Stimulated activated CD4-positive, alpha-beta T cell treated with anti-CD3 and anti-CD28 coated beads, Interleukin-4, amount 100 ng/mL, for 24 hours (primary cell): ENCODE measurements at regions not wholly inside any gene's neighbourhood (a gene's known extent, or its start where the extent isn't known, plus 50 kb on each side); places are given as distances from the start of the nearest gene placed in this dataset.
"Not testable (repeated sequence)": the region's sequence is repeated elsewhere in the genome, so short reads cannot be mapped to it uniquely, and the experiment has no call there.

ENCODE experiments used
- DNase-seq: peaks from one replicate; pipeline ENCODE4 v3.0.0-alpha.2; 2020

- no peak for DNase-seq
Observed at GRCh38 chr5:130427222-130427955, 523.1 kb downstream of the CHSY3 start.

- no peak for DNase-seq
Observed at GRCh38 chr5:130425424-130425823, 521.2 kb downstream of the CHSY3 start.

- no peak for DNase-seq
Observed at GRCh38 chr5:130424341-130424740, 520.1 kb downstream of the CHSY3 start.

GRCh38 chr5:130402906-130403305 is 498.6 kb downstream of the CHSY3 start:
- DNase-seq = no peak

- no peak for DNase-seq
Observed at GRCh38 chr5:130400091-130400490, 495.8 kb downstream of the CHSY3 start.

GRCh38 chr5:130398825-130399224 is 494.6 kb downstream of the CHSY3 start:
- no peak for DNase-seq

GRCh38 chr5:130397727-130398126 is 493.5 kb downstream of the CHSY3 start:
- DNase-seq = not testable (repeated sequence)

- DNase-seq = no peak
Observed at GRCh38 chr5:130397132-130397531, 492.9 kb downstream of the CHSY3 start.

- not testable (repeated sequence) for DNase-seq
Observed at GRCh38 chr5:130391727-130392264, 487.5 kb downstream of the CHSY3 start.

- DNase-seq = no peak
Observed at GRCh38 chr5:130386155-130386554, 481.9 kb downstream of the CHSY3 start.

- no peak for DNase-seq
Observed at GRCh38 chr5:130385656-130386055, 481.4 kb downstream of the CHSY3 start.

GRCh38 chr5:130365956-130366355 is 461.7 kb downstream of the CHSY3 start:
- DNase-seq = no peak

GRCh38 chr5:130350131-130350530 is 445.9 kb downstream of the CHSY3 start:
- DNase-seq = no peak

- DNase-seq = no peak
Observed at GRCh38 chr5:130337179-130337888, 433.1 kb downstream of the CHSY3 start.

GRCh38 chr5:130335117-130335516 is 430.9 kb downstream of the CHSY3 start:
- DNase-seq = no peak

GRCh38 chr5:130333089-130333488 is 428.8 kb downstream of the CHSY3 start:
- no peak for DNase-seq

- DNase-seq = no peak
Observed at GRCh38 chr5:130331332-130331731, 427.1 kb downstream of the CHSY3 start.

GRCh38 chr5:130324953-130325671 is 420.8 kb downstream of the CHSY3 start:
- DNase-seq = no peak

GRCh38 chr5:130323804-130324454 is 419.7 kb downstream of the CHSY3 start:
- DNase-seq = no peak

GRCh38 chr5:130321931-130322330 is 417.7 kb downstream of the CHSY3 start:
- no peak for DNase-seq

GRCh38 chr5:130316971-130317680 is 412.9 kb downstream of the CHSY3 start:
- DNase-seq = no peak

GRCh38 chr5:130295235-130295634 is 391.0 kb downstream of the CHSY3 start:
- DNase-seq = no peak
